ENCODE measurements at regions not wholly inside any gene's neighbourhood (a gene's known extent, or its start where the extent isn't known, plus 50 kb on each side); places are given as distances from the start of the nearest gene placed in this dataset.

DNA sequence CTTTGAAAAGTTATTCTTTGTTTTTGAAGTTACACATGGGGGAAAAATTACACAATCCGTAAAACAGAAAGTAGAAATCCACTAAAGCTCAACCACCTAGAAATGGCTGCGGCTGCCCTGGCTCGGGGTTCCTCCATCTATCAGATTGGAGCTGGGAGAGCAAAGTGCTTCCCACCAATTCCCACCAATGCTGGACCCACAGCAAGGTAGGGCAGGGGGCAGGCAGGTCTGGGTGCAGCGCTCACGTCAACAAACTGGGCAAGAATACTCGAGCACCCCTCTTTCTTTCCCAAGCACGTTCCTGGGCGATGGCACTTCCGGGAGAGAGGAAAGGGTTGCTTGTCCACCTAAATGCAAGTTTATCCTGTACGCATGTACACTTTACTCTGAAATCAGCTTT is 217.6 kb downstream of the NDUFA10 start:
- no peaks in the 10 kb centered on the region for H3K9me3 Mint-ChIP-seq (ENCODE audit: unreplicated experiment)
- ChIA-PET CTCF (no interaction called here), POLR2A (interaction anchor here (0.6 kb wide), 1 partner anchor 10 kb away, joined by 3 read pairs; no protein-coding TSS in a partner anchor)
- H3K4me1 Mint-ChIP-seq (ENCODE audit: insufficient read depth, unreplicated experiment) = no peaks in the 10 kb centered on the region
- H3K4me3 Mint-ChIP-seq (ENCODE audit: unreplicated experiment) = no peak overlapping the region
- no peaks in the 10 kb centered on the region for H3K36me3 Mint-ChIP-seq (ENCODE audit: insufficient read depth, unreplicated experiment)
- DNase-seq (ENCODE audit: unreplicated experiment) = no peak
- H3K27ac Mint-ChIP-seq (ENCODE audit: low read depth, unreplicated experiment) = no peak overlapping the region
- intact Hi-C loops (cut with micrococcal nuclease) = no loop called here
- no TSS peak for BruUV-seq (replicated peaks)
- H3K27me3 Mint-ChIP-seq (ENCODE audit: insufficient read depth, unreplicated experiment) = peaks cover 75% of the 10 kb centered on the region
- TF ChIP-seq, protein P1, sequence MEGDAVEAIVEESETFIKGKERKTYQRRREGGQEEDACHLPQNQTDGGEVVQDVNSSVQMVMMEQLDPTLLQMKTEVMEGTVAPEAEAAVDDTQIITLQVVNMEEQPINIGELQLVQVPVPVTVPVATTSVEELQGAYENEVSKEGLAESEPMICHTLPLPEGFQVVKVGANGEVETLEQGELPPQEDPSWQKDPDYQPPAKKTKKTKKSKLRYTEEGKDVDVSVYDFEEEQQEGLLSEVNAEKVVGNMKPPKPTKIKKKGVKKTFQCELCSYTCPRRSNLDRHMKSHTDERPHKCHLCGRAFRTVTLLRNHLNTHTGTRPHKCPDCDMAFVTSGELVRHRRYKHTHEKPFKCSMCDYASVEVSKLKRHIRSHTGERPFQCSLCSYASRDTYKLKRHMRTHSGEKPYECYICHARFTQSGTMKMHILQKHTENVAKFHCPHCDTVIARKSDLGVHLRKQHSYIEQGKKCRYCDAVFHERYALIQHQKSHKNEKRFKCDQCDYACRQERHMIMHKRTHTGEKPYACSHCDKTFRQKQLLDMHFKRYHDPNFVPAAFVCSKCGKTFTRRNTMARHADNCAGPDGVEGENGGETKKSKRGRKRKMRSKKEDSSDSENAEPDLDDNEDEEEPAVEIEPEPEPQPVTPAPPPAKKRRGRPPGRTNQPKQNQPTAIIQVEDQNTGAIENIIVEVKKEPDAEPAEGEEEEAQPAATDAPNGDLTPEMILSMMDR (IDR thresholded peaks at IDR 0.05; ENCODE audit: unreplicated experiment) = no peak

DNA sequence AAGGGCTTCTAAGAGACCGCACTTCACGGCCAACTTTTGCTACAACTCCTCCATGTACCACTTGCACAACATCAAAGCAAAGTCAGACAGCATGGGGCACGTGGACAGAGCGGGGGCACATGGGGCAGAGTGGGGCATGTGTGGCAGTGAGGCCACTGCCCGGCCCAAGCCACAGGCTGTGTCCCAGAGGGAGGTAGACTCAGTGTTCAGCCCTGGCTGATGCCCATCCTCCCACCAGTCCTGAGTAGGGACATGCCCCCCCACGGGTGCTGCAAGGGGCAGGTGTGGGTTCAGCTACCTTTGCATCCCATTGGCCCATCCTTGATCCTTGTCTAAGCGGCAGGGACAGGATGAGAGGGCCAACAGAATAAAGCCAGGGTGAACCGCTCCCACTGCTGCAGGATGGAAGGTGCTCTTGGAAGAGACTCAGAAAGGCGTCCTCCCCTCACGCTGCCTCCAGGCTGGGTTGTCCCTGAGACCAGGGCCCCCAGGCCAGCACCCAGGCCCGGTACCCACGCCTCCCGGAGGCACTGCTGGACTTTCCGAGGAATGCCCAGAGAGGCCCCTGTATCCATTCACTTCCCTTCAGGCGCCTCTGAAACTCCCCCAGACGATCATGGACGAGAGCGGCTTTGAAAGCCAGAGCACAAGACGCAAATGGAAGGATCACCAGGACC is 218.2 kb downstream of the NDUFA10 start:
- Mint-ChIP-seq H3K4me3 (ENCODE audit: unreplicated experiment) (no peak overlapping the region), H3K4me1 (ENCODE audit: insufficient read depth, unreplicated experiment) (no peaks in the 10 kb centered on the region), H3K9me3 (ENCODE audit: unreplicated experiment) (no peaks in the 10 kb centered on the region), H3K36me3 (ENCODE audit: insufficient read depth, unreplicated experiment) (no peaks in the 10 kb centered on the region), H3K27ac (ENCODE audit: low read depth, unreplicated experiment) (no peak overlapping the region), H3K27me3 (ENCODE audit: insufficient read depth, unreplicated experiment) (peaks cover 68% of the 10 kb centered on the region)
- intact Hi-C loops (cut with micrococcal nuclease) = no loop called here
- TF ChIP-seq, protein P1 (IDR thresholded peaks at IDR 0.05; ENCODE audit: unreplicated experiment) = no peak
- ChIA-PET POLR2A (no interaction called here), CTCF (no interaction called here)
- no peak for DNase-seq (ENCODE audit: unreplicated experiment)
- BruUV-seq (replicated peaks) = no TSS peak

DNA sequence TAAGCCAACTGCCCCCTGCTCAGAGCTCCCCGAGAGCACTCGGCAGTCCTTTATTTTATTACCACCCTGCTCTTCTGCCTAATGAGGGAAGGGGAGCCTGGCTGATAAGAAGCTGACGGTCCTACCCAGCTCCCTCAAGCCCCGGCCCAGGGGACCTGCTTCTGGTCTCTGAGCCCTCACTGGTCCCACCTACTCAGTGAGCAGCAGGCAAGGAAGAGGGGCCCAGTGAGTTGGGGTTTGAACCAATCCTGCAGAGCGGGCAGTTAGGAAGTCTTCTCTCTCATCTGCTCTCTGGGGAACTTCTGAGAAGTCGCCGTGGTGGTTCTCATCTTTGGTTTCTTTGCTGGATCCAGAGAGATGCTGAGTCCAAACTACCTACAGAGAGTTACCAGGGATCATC is 218.9 kb downstream of the NDUFA10 start:
- Mint-ChIP-seq H3K4me3 (ENCODE audit: unreplicated experiment) (no peak overlapping the region), H3K27ac (ENCODE audit: low read depth, unreplicated experiment) (no peak overlapping the region), H3K9me3 (ENCODE audit: unreplicated experiment) (no peaks in the 10 kb centered on the region), H3K27me3 (ENCODE audit: insufficient read depth, unreplicated experiment) (peaks cover 63% of the 10 kb centered on the region), H3K4me1 (ENCODE audit: insufficient read depth, unreplicated experiment) (no peaks in the 10 kb centered on the region), H3K36me3 (ENCODE audit: insufficient read depth, unreplicated experiment) (no peaks in the 10 kb centered on the region)
- POLR2A ChIA-PET = no interaction called here
- CTCF ChIA-PET = no interaction called here
- DNase-seq (ENCODE audit: unreplicated experiment) = no peak
- no TSS peak for BruUV-seq (replicated peaks)
- intact Hi-C loops (cut with micrococcal nuclease) = no loop called here
- TF ChIP-seq, protein P1 (IDR thresholded peaks at IDR 0.05; ENCODE audit: unreplicated experiment) = no peak

DNA sequence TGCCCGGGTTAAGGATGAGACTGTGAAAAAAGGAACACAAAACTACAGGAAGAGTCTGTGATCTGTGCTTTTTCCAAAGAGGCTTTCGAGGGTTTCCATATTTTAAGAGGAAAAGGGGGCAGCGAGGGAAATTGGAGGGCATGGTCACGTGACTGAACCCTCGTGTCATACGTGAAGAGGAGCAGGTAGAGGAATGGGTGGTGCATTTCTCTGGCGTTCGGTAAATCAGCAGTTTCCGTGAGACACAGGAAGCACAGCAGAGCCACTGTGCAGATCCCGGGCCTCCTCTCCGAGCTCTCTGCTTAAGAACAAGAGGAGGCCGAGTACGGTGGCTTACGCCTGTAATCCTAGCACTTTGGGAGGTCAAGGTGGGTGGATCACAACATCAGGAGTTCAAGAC is 219.7 kb downstream of the NDUFA10 start:
- Mint-ChIP-seq H3K9me3 (ENCODE audit: unreplicated experiment) (no peaks in the 10 kb centered on the region), H3K4me1 (ENCODE audit: insufficient read depth, unreplicated experiment) (no peaks in the 10 kb centered on the region), H3K27ac (ENCODE audit: low read depth, unreplicated experiment) (no peak overlapping the region), H3K27me3 (ENCODE audit: insufficient read depth, unreplicated experiment) (peaks cover 56% of the 10 kb centered on the region), H3K36me3 (ENCODE audit: insufficient read depth, unreplicated experiment) (no peaks in the 10 kb centered on the region), H3K4me3 (ENCODE audit: unreplicated experiment) (no peak overlapping the region)
- intact Hi-C loops (cut with micrococcal nuclease) = no loop called here
- POLR2A ChIA-PET = no interaction called here
- DNase-seq (ENCODE audit: unreplicated experiment) = no peak
- TF ChIP-seq, protein P1 (IDR thresholded peaks at IDR 0.05; ENCODE audit: unreplicated experiment) = no peak
- CTCF ChIA-PET = no interaction called here
- no TSS peak for BruUV-seq (replicated peaks)

All from MCF 10A (cell line).